GM12875 (cell line): ENCODE measurements at regions not wholly inside any gene's neighbourhood (a gene's known extent, or its start where the extent isn't known, plus 50 kb on each side); places are given as distances from the start of the nearest gene placed in this dataset.

Source experiments
- H3K4me3 ChIP-seq: one replicate; pipeline ENCODE4 v1.5.1; 2011; ENCODE audit warnings: low read depth, low read length, control low read depth
- TF ChIP-seq, protein P1 (sequence below): IDR thresholded peaks from 2 replicates; pipeline ENCODE4 v1.5.1; 2011; ENCODE audit warnings: low read depth, mild to moderate bottlenecking, control low read depth, inconsistent platforms, low read length, moderate library complexity, borderline replicate concordance; ENCODE audit not compliant: insufficient read depth

GRCh38 chr20:47957135-47957534 lies 171.9 kb upstream of the SULF2 start:
- H3K4me3 ChIP-seq, result no peak overlapping the region
- TF ChIP-seq, protein P1, sequence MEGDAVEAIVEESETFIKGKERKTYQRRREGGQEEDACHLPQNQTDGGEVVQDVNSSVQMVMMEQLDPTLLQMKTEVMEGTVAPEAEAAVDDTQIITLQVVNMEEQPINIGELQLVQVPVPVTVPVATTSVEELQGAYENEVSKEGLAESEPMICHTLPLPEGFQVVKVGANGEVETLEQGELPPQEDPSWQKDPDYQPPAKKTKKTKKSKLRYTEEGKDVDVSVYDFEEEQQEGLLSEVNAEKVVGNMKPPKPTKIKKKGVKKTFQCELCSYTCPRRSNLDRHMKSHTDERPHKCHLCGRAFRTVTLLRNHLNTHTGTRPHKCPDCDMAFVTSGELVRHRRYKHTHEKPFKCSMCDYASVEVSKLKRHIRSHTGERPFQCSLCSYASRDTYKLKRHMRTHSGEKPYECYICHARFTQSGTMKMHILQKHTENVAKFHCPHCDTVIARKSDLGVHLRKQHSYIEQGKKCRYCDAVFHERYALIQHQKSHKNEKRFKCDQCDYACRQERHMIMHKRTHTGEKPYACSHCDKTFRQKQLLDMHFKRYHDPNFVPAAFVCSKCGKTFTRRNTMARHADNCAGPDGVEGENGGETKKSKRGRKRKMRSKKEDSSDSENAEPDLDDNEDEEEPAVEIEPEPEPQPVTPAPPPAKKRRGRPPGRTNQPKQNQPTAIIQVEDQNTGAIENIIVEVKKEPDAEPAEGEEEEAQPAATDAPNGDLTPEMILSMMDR, result no peak

DNA sequence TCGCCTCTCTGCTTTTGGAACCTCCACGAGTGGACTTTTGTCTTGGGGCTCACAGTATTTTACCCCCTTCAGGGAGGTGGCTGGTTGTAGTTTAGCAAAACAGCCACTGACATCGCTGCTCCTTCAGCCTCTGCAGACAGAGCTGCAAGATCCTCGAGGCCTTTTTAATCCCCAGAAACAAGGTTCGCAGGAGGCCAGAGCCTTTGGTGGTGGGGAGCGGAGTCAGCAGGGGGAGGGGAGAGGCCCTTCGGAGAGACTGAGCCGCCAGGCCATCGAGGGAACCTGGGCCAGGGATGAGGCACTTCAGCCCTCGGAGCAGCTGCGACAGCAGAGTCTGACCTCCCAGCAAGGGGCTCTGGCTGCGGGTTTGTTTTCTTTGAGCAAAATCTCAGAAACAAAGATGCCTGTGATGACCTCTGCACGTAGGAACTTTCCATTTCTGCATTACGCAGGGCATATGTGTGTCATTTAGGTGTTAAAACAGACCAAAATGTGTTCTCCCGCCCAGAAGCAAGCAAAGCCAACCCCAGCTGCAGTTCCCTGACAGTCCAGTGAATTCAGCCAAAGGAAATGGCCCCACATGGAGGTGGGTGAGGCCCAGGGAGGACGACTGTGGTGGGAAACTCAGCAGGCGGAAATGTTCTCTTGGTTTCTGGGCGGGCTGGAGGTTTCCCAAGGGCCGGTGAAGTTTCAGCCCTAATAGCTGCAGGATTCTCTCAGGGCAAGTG lies 171.2 kb upstream of the SULF2 start:
- no peak overlapping the region for H3K4me3 ChIP-seq
- TF ChIP-seq, protein P1, result no peak

DNA sequence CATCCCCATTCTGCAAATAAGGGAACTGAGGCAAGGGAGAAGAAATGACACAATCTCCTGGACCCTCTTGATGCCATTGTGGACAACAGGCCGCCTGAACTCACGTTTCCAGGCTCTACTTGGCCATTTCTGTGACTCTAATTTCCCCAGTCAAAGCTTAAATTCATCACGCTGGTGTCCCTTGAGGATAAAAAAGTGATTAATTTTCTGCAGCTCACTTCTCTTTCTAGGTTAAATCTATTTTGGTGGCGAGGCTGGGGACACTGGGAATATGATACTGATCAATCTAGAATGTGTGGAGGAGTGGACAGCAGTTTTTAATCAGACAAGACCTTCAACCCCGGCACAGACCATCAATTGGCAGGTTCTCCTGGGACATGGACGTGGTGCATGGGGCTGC lies 168.2 kb upstream of the SULF2 start:
- TF ChIP-seq, protein P1, result no peak
- no peak overlapping the region for H3K4me3 ChIP-seq

- TF ChIP-seq, protein P1, result no peak
- H3K4me3 ChIP-seq, result no peak overlapping the region
Measured at GRCh38 chr20:47952023-47952564, 166.8 kb upstream of the SULF2 start.

DNA sequence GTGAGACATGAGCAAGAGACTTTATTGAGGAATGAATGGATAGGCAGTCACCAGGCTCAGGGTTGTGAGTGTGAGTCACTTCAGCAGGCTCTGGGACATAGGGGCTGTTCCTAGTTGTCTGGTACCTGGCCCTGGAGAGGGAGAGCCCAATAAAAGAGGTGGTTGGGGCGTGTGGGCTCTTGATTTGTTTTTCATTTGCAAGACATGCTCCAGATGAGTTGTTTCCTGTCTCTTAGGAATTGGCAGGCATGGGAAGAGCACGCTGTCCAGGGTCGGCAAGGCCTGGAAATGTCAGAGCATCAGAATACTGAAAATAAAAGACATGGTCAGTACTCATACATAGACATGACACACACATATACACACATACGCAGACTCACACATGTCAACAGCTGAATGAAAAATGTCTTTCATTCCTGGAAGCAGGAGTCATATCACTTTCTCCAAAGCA lies 166.3 kb upstream of the SULF2 start:
- no peak overlapping the region for H3K4me3 ChIP-seq
- TF ChIP-seq, protein P1, result no peak

DNA sequence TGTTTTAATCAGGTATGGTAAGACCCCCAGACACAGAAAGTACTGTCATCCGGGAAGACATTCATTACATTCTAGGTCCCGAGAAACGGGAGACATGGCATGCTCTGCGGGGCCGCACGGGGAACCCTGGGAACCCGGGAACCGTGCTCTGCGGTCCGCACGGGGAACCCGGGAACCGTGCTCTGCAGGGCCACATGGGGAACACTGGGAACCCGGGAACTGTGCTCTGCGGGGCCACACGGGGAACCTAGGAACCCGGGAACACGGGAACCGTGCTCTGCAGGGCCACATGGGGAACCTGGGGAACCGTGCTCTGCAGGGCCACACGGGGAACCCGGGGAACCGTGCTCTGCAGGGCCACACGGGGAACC lies 165.6 kb upstream of the SULF2 start:
- TF ChIP-seq, protein P1, result no peak
- H3K4me3 ChIP-seq, result no peak overlapping the region
